GM13976 (cell line): ENCODE measurements at regions not wholly inside any gene's neighbourhood (a gene's known extent, or its start where the extent isn't known, plus 50 kb on each side); places are given as distances from the start of the nearest gene placed in this dataset.

Source experiments
- DNase-seq: peaks from one replicate; pipeline ENCODE4 v3.0.0; 2012; ENCODE audit warnings: low spot score
- CTCF ChIP-seq: IDR thresholded peaks from 2 replicates; pipeline ENCODE4 v1.5.1; 2012; ENCODE audit warnings: borderline replicate concordance, mild to moderate bottlenecking; ENCODE audit not compliant: insufficient read depth; ENCODE audit errors: extremely low read depth, missing control alignments, control extremely low read depth
- in situ Hi-C: fragments of 300-500 bp; cut with MboI; formaldehyde crosslinking; loops from one replicate; pipeline ENCODE4 v1.12.0; 2022; ENCODE audit warnings: low sequenced_read_pairs, mixed read lengths, inconsistent platforms; ENCODE audit not compliant: unreplicated experiment

- in situ Hi-C loops: no loop called here
- TF ChIP-seq CTCF: no peak
- DNase-seq: no peak
Measured at GRCh38 chr12:94718114-94718513, 67.8 kb upstream of the TMCC3 start.

GRCh38 chr12:94717656-94718055 is 67.3 kb upstream of the TMCC3 start:
- TF ChIP-seq CTCF: no peak
- no peak for DNase-seq
- in situ Hi-C loops: no loop called here

- TF ChIP-seq CTCF: no peak
- in situ Hi-C loops: no loop called here
- no peak for DNase-seq
Measured at GRCh38 chr12:94717108-94717507, 66.8 kb upstream of the TMCC3 start.

DNA sequence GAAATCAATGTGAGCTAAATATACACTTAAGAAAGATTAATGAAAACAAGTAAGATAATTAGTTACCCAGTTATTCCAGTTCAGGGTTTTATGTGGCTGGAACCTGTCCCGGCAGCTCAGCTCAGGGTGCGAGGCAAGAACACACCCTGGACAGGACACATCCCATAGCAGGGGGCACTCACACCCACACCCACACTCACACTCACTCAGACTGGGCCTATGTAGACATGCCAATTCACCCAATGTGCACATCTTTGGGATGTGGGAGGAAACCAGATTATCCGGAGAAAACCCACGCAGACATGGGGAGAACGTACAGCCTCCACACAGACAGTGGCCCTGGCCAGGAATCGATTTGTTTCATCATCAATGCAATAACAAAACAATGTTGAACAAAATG is 66.0 kb upstream of the TMCC3 start:
- no peak for TF ChIP-seq CTCF
- in situ Hi-C loops: no loop called here
- no peak for DNase-seq

DNA sequence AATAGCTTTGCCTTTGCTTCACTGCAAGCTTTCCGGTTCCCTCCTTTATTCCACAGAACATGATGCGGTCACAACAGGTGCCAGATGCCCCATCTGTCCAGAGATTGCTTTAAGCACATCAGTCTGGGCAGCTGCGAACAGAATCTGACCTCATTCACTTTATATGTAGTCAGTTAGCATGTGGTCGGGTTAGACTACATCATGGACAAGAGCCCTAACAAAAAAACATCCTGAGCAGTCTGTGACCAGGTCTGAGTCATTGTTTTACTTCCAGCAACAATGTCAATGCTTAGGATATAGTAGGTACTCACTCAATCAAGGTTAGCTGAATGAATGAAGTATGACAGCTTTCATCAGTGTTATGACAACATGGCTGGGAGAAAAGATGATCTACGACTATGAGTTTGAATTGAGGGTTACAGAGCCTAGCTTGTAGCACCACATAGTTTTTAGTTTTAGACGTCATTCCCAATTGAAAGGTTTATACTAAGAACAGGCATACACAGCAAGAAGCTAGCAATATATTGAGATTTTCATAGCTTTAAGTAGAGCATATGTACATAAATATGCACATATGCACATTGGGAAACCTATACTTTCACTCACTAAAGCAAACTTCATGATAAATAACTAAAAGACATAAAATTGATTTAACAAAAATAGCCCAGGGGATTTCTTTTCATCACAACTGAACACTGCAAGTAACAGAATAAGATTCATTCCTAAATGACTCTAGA is 64.2 kb upstream of the TMCC3 start:
- TF ChIP-seq CTCF: no peak
- no peak for DNase-seq
- in situ Hi-C loops: no loop called here

DNA sequence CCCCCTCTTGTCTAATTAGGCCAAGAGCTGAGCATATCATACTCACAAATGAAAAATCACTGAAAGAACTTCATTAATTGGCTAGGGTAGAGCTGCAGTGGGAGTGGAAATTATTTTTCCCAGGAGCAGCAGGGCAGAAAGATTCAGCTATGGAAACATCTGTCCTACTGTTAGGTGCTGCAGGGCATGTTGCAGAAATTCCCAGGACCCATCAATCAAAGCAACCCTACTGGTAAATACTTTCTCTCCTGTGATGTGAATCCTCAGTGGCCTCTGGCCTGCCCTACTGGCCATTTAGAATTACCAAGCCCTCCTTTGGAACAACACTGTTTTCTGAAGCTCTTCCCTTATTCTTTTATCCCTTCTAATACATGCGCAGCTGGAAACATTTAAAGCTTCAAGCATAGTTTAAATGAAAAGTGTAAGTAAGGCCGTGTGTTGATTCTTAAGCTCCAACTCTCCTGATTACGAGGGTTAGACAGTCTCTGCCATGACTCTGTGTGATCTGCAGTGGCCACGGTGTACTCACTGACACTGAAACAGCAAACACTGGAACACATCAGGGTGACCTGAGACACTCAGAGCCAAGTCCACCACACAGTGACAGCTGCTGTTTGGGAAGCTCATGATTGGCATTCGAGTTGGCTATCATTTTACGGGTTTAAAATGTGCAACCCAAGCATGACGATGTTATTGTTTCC is 62.6 kb upstream of the TMCC3 start:
- TF ChIP-seq CTCF: no peak
- no peak for DNase-seq
- in situ Hi-C loops: no loop called here
